Heart right ventricle (tissue), 16 donors: ENCODE measurements at regions not wholly inside any gene's neighbourhood (a gene's known extent, or its start where the extent isn't known, plus 50 kb on each side); places are given as distances from the start of the nearest gene placed in this dataset.
"Not testable (repeated sequence)": the region's sequence is repeated elsewhere in the genome, so short reads cannot be mapped to it uniquely, and the experiment has no call there.

Experiments used
- ATAC-seq, 8 donors: fragments of 200-7000 bp; cut with Tn5 transposase; one replicate each; pipeline ENCODE4 v1.9.1; 2020; ENCODE audit warnings: mild to moderate bottlenecking in 8 of 8, moderate library complexity in 8 of 8, moderate number of reproducible peaks in 1 of 8
- DNase-seq, 2 donors: peaks; one replicate each; pipeline ENCODE4 v3.0.0-alpha.2; 2020
- H3K27ac ChIP-seq, 10 donors: fragments of 200-600 bp; sonication (generic) in 2 of 10; one replicate each; pipeline versions ENCODE4 v1.5.0 to v1.8.0; 2020 to 2022; ENCODE audit warnings: mild to moderate bottlenecking in 3 of 10
- H3K27me3 ChIP-seq, 7 donors: fragments of 200-600 bp; one replicate each; pipeline ENCODE4 v1.8.0; 2021 to 2022; ENCODE audit warnings: mild to moderate bottlenecking in 2 of 7
- H3K36me3 ChIP-seq, 9 donors: fragments of 200-600 bp; sonication (generic) in 1 of 9; one replicate each; pipeline versions ENCODE4 v1.5.0 to v1.8.0; 2020 to 2022; ENCODE audit warnings: mild to moderate bottlenecking in 2 of 9
- H3K4me1 ChIP-seq, 9 donors: fragments of 200-600 bp; sonication (generic) in 1 of 9; one replicate each; pipeline versions ENCODE4 v1.5.0 to v1.8.0; 2020 to 2022; ENCODE audit warnings: mild to moderate bottlenecking in 4 of 9
- H3K4me3 ChIP-seq, 10 donors: fragments of 200-600 bp; sonication (generic) in 2 of 10; one replicate each; pipeline versions ENCODE4 v1.5.0 to v1.8.0; 2020 to 2022; ENCODE audit warnings: mild to moderate bottlenecking in 7 of 10, moderate library complexity in 2 of 10
- H3K9me3 ChIP-seq, 11 donors: fragments of 200-600 bp in 10 of 11; sonication (generic) in 2 of 11; one replicate each; pipeline versions ENCODE4 v1.5.0 to v1.8.0; 2013 to 2022; ENCODE audit warnings: mild to moderate bottlenecking in 2 of 11, control low read depth in 1 of 11, moderate library complexity in 1 of 11
- WGBS, 2 donors: extraction: QIAGEN DNeasy Blood & Tissue Kit; methylation state at CpG; one replicate each; pipeline ENCODE4 v1.1.7; 2013; ENCODE audit warnings: inconsistent platforms in 1 of 2; 5-methylcytosine and 5-hydroxymethylcytosine counted together
- intact Hi-C, 10 donors: fragments of 100-400 bp; cut with DNase I; formaldehyde crosslinking; loops; one replicate each; pipeline versions ENCODE4 v1.11.1 to v1.14.2; 2022
- TF ChIP-seq, protein P1 (sequence below), 9 donors: fragments of 200-600 bp; sonication (generic) in 2 of 9; IDR thresholded peaks; one replicate each; pipeline versions ENCODE4 v1.5.0 to v1.8.0; 2021 to 2022; ENCODE audit warnings: antibody characterized with exemption in 9 of 9, mild to moderate bottlenecking in 5 of 9, moderate library complexity in 1 of 9
- donor health status: Arrhythmogenic right ventricular cardiomyopathy.
- donor health status: ischemic (EF 13 %, LVEDD 7.1; RV severe dilation, severe dysfunction).
- donor health status: healthy with polysubstance abuse.
- donor health status: DM: no; HTN: yes; CAD: no.
- donor health status: DM: no; HTN: no; CAD: no.
- donor health status: ischemic (EF 25% LVEDD 6.9; RV normal size, moderate dysfunction).
- donor health status: ischemic (EF 25% LVEDD 5.7; RV mildly dilated, moderate dysfunction).
- donor health status: healthy.
- donor health status: DM: yes; HTN: yes; CAD: no.
- donor health status: Ischemic cardiomyopathy.
- donor health status: ischemic (EF 35%, LVEDD 5.7; RV mildly dilated, moderate dysfunction).
- donor health status: nonischemic (EF 11% LVEDD 7.7; RV severe dilation, severe dysfunction).
- donor health status: DM: yes; HTN: yes; CAD: no.
- donor health status: PGD.
- donor health status: ischemic (EF 29% LVEDD 5.4; RV normal size, mild dysfunction).
- donor health status: nonischemic (EF 23%, LVEDD 6.1; RV moderate dilation, normal function).

GRCh38 chr2:207372483-207372882 lies 157.3 kb upstream of the CREB1 start:
- WGBS, 2 donors, result 91 to 100% methylated on average over 1 of the region's 1 CpG
- H3K4me3 ChIP-seq, result no peak overlapping the region
- H3K9me3 ChIP-seq, result peaks cover 0 to 30% (median 0%) of the 10 kb centered on the region in 11 donors
- H3K27me3 ChIP-seq, result no peaks in the 10 kb centered on the region
- H3K27ac ChIP-seq, result no peak overlapping the region
- no peaks in the 10 kb centered on the region for H3K36me3 ChIP-seq
- DNase-seq (no peak), ATAC-seq (no peak)
- TF ChIP-seq, protein P1, sequence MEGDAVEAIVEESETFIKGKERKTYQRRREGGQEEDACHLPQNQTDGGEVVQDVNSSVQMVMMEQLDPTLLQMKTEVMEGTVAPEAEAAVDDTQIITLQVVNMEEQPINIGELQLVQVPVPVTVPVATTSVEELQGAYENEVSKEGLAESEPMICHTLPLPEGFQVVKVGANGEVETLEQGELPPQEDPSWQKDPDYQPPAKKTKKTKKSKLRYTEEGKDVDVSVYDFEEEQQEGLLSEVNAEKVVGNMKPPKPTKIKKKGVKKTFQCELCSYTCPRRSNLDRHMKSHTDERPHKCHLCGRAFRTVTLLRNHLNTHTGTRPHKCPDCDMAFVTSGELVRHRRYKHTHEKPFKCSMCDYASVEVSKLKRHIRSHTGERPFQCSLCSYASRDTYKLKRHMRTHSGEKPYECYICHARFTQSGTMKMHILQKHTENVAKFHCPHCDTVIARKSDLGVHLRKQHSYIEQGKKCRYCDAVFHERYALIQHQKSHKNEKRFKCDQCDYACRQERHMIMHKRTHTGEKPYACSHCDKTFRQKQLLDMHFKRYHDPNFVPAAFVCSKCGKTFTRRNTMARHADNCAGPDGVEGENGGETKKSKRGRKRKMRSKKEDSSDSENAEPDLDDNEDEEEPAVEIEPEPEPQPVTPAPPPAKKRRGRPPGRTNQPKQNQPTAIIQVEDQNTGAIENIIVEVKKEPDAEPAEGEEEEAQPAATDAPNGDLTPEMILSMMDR (IDR thresholded peaks at IDR 0.05), result no peak
- intact Hi-C loops, result no loop called here
- no peaks in the 10 kb centered on the region for H3K4me1 ChIP-seq

DNA sequence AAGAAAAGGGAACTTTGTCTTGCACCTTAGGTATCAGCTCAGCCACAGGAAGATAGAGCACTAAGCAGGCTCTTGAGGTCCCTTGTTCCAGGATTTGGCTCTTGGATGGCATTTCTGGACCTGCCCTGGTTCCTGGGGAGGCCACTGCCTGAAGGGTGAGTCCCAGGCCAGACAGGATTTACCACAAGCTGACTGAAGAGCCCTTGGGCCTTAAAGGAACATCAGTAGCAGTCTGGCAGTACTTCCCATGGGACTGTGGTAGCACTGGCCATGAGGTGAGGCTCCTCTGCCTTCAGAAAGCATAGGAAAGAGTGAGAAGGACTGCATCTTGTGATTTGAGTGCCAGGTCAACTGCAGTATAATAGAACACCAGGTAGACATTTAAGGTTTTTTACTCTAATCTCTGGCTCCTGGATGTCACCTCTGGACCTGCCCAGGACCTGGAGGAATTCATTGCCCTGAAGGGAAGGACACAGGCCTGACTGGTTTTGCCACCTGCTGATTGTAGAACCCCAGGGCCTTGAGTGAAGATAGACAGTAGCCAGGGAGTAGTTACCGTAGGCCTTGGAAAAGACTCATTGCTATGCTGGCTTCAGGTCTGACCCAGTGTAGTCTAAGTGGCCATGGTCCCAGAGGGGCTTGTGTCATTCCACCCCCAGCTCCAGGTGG lies 154.4 kb upstream of the CREB1 start:
- Histone ChIP-seq H3K27me3 (no peaks in the 10 kb centered on the region), H3K36me3 (no peaks in the 10 kb centered on the region), H3K9me3 (peaks cover 0 to 57% (median 3%) of the 10 kb centered on the region in 11 donors), H3K4me1 (no peaks in the 10 kb centered on the region), H3K27ac (no peak overlapping the region), H3K4me3 (no peak overlapping the region)
- WGBS, 2 donors, result 85 to 94% methylated on average over 1 of the region's 1 CpG
- TF ChIP-seq, protein P1 (IDR thresholded peaks at IDR 0.05), result no peak
- no peak for DNase-seq
- intact Hi-C loops, result no loop called here
- ATAC-seq, result no peak

DNA sequence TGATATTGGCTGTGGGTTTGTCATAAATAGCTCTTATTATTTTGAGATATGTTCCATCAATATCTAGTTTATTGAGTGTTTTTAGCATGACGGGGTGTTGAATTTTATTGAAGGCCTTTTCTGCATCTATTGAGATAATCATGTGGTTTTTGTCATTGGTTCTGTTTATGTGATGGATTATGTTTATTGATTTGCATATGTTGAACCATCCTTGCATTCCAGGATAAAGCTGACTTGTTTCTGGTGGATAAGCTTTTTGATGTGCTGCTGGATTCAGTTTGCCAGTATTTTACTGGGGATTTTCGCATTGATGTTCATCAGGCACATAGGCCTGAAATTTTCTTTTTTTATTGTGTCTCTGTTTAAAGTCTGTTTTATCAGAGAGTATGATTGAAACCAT lies 151.1 kb upstream of the CREB1 start:
- H3K27me3 ChIP-seq, H3K36me3 ChIP-seq, H3K4me3 ChIP-seq, intact Hi-C loops, DNase-seq, H3K4me1 ChIP-seq, ATAC-seq, H3K27ac ChIP-seq: not testable (repeated sequence)
- WGBS, 2 donors, result 88 to 93% methylated on average over 2 of the region's 2 CpGs
- peaks cover 0 to 62% (median 5%) of the 10 kb centered on the region in 11 donors for H3K9me3 ChIP-seq

DNA sequence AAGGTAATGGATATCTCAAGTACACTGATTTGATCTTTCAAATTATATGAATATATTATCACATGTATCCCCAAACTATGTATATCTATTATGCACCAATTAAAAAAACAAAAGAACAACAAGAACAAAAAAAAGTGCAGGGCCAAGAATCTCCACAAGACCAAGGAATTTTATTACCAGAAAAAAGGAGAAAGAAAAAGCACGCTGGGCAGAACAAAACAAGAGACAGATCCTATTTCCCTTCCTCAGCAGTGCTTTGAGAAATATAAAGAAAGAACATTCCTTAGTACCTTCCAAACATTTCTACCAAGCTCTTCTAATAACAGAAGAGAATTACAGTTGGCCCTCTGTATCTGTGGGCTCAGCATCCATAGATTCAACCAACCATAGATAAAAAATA lies 144.7 kb upstream of the CREB1 start:
- WGBS, 2 donors, result 96 to 100% methylated on average over 1 of the region's 1 CpG
- Histone ChIP-seq H3K4me3 (no peak overlapping the region), H3K27ac (no peak overlapping the region), H3K36me3 (no peaks in the 10 kb centered on the region), H3K27me3 (no peaks in the 10 kb centered on the region), H3K9me3 (peaks cover 0 to 30% (median 5%) of the 10 kb centered on the region in 11 donors), H3K4me1 (no peaks in the 10 kb centered on the region)
- TF ChIP-seq, protein P1 (IDR thresholded peaks at IDR 0.05), result no peak
- ATAC-seq (no peak), DNase-seq (no peak)
- intact Hi-C loops, result no loop called here

GRCh38 chr2:207385903-207386302 lies 143.9 kb upstream of the CREB1 start:
- Histone ChIP-seq H3K27ac (no peak overlapping the region), H3K9me3 (peaks cover 0 to 30% (median 5%) of the 10 kb centered on the region in 11 donors), H3K4me1 (no peaks in the 10 kb centered on the region), H3K4me3 (no peak overlapping the region), H3K27me3 (no peaks in the 10 kb centered on the region), H3K36me3 (no peaks in the 10 kb centered on the region)
- no peak for DNase-seq
- TF ChIP-seq, protein P1 (IDR thresholded peaks at IDR 0.05), result no peak
- intact Hi-C loops, result no loop called here
- peak in 1 of 8 donors; percentile 29 for ATAC-seq
- WGBS, 2 donors, result 78 to 96% methylated on average over 1 of the region's 1 CpG
